ENCODE measurements at regions not wholly inside any gene's neighbourhood (a gene's known extent, or its start where the extent isn't known, plus 50 kb on each side); places are given as distances from the start of the nearest gene placed in this dataset.

DNA sequence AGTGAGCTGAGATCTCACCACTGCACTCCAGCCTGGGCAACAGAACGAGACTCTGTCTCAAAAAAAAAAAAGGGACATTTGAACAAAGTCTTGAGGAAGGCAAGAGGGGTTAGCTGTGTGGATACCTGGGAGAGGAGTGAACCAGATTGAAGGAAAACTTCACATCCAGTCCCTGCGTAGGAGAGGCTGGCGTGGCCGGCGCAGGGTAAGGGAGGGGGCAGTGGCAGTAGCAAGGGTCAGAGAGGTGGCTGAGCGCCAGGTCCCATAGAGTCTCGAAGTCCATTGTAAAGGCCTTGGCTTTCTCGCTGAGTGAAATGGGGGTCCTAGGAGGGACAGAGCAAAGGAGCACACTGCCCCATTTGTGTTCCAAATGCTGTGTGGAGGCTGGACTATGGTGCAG lies 171.8 kb upstream of the WSCD1 start:
- Histone ChIP-seq H3K4me1 (ENCODE audit: control insufficient read depth, insufficient read depth, low read length) (no peaks in the 10 kb centered on the region), H4K5ac (ENCODE audit: low read depth, low read length) (no peak overlapping the region), H2AK5ac (ENCODE audit: low read depth, low read length) (no peak overlapping the region), H3K36me3 (ENCODE audit: control insufficient read depth, insufficient read depth, low read length) (no peaks in the 10 kb centered on the region), H2AK9ac (replicated peaks; ENCODE audit: low read depth, low read length, poor library complexity) (no peak overlapping the region), H3K9ac (ENCODE audit: low read depth, low read length) (no peak overlapping the region), H2BK5ac (ENCODE audit: low read depth, low read length, poor library complexity, severe bottlenecking) (no peak overlapping the region), H2BK20ac (ENCODE audit: low read depth, low read length) (no peak overlapping the region), H3K9me1 (ENCODE audit: insufficient read depth, low read length) (no peaks in the 10 kb centered on the region), H3K79me1 (ENCODE audit: low read depth in 1 of 2, low read length in 2 of 2) (no peaks in the 10 kb centered on the region), H2BK120ac (ENCODE audit: low read depth, low read length) (no peak overlapping the region), H4K91ac (ENCODE audit: insufficient read depth, low read depth, low read length) (no peak overlapping the region), H3K18ac (ENCODE audit: low read depth, low read length) (no peak overlapping the region), H2BK15ac (ENCODE audit: low read depth, low read length) (no peak overlapping the region), H3K14ac (replicated peaks; ENCODE audit: low read depth, low read length) (no peak overlapping the region), H3K27ac (ENCODE audit: insufficient read depth, low read length) (no peak overlapping the region), H3K9me3 (ENCODE audit: control insufficient read depth, insufficient read depth, low read length) (peaks cover 12% of the 10 kb centered on the region), H3K27me3 (ENCODE audit: control insufficient read depth, insufficient read depth, low read length) (no peaks in the 10 kb centered on the region), H3K4me3 (ENCODE audit: insufficient read depth, low read depth, low read length) (no peak overlapping the region), H4K20me1 (ENCODE audit: insufficient read depth, low read length) (no peaks in the 10 kb centered on the region), H3K4ac (ENCODE audit: low read depth, low read length) (no peak overlapping the region), H2AFZ (replicated peaks; ENCODE audit: low read length, poor library complexity) (no peak overlapping the region), H3K4me2 (ENCODE audit: low read depth, low read length) (no peak overlapping the region), H3K56ac (ENCODE audit: extremely low read depth, insufficient read depth, low read length) (no peak overlapping the region), H3K23ac (ENCODE audit: low read depth, low read length) (no peak overlapping the region), H4K8ac (ENCODE audit: low read depth in 2 of 2, low read length in 2 of 2) (no peak overlapping the region)
- intact Hi-C loops (cut with micrococcal nuclease), result no loop called here
- no peak for ATAC-seq (ENCODE audit: low read depth)
- no peak for DNase-seq
- dilution Hi-C loops (cut with HindIII; ENCODE audit: low sequenced_read_pairs, unreplicated experiment), result no loop called here
- in situ Hi-C loops (cut with MboI; ENCODE audit: low sequenced_read_pairs), result no loop called here
- no TSS peak for BruUV-seq (replicated peaks)
- WGBS, 2 experiments (ENCODE audit: extremely low coverage in 2 of 2, insufficient read length in 1 of 2), result 87% methylated on average over 4 of the region's 8 CpGs; no CpG with 5 or more reads in 1 of the 2 experiments
- TF ChIP-seq NFE2L2 (IDR thresholded peaks at IDR 0.05; ENCODE audit: low read depth, low read length), result no peak
- TF ChIP-seq MAZ (IDR thresholded peaks at IDR 0.05; ENCODE audit: borderline replicate concordance, low read depth, low read length), result no peak
- TF ChIP-seq RCOR1 (IDR thresholded peaks at IDR 0.05; ENCODE audit: insufficient replicate concordance, low read length), result no peak
- no peak for TF ChIP-seq CHD1 (IDR thresholded peaks at IDR 0.05; ENCODE audit: low read depth, low read length)
- no peak for TF ChIP-seq MAFK (IDR thresholded peaks at IDR 0.05; ENCODE audit: low read depth, low read length)
- TF ChIP-seq, protein P1, sequence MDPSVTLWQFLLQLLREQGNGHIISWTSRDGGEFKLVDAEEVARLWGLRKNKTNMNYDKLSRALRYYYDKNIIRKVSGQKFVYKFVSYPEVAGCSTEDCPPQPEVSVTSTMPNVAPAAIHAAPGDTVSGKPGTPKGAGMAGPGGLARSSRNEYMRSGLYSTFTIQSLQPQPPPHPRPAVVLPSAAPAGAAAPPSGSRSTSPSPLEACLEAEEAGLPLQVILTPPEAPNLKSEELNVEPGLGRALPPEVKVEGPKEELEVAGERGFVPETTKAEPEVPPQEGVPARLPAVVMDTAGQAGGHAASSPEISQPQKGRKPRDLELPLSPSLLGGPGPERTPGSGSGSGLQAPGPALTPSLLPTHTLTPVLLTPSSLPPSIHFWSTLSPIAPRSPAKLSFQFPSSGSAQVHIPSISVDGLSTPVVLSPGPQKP (IDR thresholded peaks at IDR 0.05; ENCODE audit: borderline replicate concordance, low read depth, low read length), result no peak
- no peak for TF ChIP-seq RAD21 (IDR thresholded peaks at IDR 0.05; ENCODE audit: low read length)
- no peak for TF ChIP-seq RFX5 (IDR thresholded peaks at IDR 0.05; ENCODE audit: low read depth, low read length)
- TF ChIP-seq, protein P2, sequence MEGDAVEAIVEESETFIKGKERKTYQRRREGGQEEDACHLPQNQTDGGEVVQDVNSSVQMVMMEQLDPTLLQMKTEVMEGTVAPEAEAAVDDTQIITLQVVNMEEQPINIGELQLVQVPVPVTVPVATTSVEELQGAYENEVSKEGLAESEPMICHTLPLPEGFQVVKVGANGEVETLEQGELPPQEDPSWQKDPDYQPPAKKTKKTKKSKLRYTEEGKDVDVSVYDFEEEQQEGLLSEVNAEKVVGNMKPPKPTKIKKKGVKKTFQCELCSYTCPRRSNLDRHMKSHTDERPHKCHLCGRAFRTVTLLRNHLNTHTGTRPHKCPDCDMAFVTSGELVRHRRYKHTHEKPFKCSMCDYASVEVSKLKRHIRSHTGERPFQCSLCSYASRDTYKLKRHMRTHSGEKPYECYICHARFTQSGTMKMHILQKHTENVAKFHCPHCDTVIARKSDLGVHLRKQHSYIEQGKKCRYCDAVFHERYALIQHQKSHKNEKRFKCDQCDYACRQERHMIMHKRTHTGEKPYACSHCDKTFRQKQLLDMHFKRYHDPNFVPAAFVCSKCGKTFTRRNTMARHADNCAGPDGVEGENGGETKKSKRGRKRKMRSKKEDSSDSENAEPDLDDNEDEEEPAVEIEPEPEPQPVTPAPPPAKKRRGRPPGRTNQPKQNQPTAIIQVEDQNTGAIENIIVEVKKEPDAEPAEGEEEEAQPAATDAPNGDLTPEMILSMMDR (conservative IDR thresholded peaks at IDR 0.05; ENCODE audit: low read depth, low read length), result no peak
- TF ChIP-seq BHLHE40 (IDR thresholded peaks at IDR 0.05; ENCODE audit: low read depth, low read length), result no peak
- no peak for TF ChIP-seq CEBPB (IDR thresholded peaks at IDR 0.05; ENCODE audit: low read depth, low read length)
- TF ChIP-seq, protein P3, sequence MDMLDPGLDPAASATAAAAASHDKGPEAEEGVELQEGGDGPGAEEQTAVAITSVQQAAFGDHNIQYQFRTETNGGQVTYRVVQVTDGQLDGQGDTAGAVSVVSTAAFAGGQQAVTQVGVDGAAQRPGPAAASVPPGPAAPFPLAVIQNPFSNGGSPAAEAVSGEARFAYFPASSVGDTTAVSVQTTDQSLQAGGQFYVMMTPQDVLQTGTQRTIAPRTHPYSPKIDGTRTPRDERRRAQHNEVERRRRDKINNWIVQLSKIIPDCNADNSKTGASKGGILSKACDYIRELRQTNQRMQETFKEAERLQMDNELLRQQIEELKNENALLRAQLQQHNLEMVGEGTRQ (IDR thresholded peaks at IDR 0.05; ENCODE audit: low read depth, low read length), result no peak
- TF ChIP-seq POLR2A (IDR thresholded peaks at IDR 0.05; ENCODE audit: low read depth, low read length), result no peak
- ChIA-PET POLR2A (ENCODE audit: unreplicated experiment) (no interaction called here), CTCF (no interaction called here)
